Neuronal stem cell (in vitro differentiated cells): ENCODE measurements at regions not wholly inside any gene's neighbourhood (a gene's known extent, or its start where the extent isn't known, plus 50 kb on each side); places are given as distances from the start of the nearest gene placed in this dataset.

Experiments
- DNase-seq: peaks from one replicate; pipeline ENCODE4 v3.0.0-alpha.2; 2013; ENCODE audit warnings: low spot score
- H2AFZ ChIP-seq: one replicate; pipeline ENCODE4 v1.6.1; 2013; ENCODE audit warnings: mild to moderate bottlenecking, low read length, inconsistent platforms
- H2AK5ac ChIP-seq: 2 replicates; pipeline ENCODE4 v1.6.1; 2013; ENCODE audit warnings: low read depth, mild to moderate bottlenecking, inconsistent platforms, low read length, moderate library complexity, mixed read lengths
- H2BK120ac ChIP-seq: 2 replicates; pipeline ENCODE4 v1.6.1; 2013; ENCODE audit warnings: low read depth, mild to moderate bottlenecking, inconsistent platforms, low read length, moderate library complexity, mixed read lengths
- H2BK12ac ChIP-seq: one replicate; pipeline ENCODE4 v1.6.1; 2013; ENCODE audit warnings: low read length, inconsistent platforms
- H2BK15ac ChIP-seq: 2 replicates; pipeline ENCODE4 v1.6.1; 2013; ENCODE audit warnings: mild to moderate bottlenecking, low read length, inconsistent platforms, mixed read lengths
- H2BK5ac ChIP-seq: one replicate; pipeline ENCODE4 v1.6.1; 2013; ENCODE audit warnings: inconsistent platforms, mild to moderate bottlenecking, low read length, moderate library complexity
- H3K14ac ChIP-seq: one replicate; pipeline ENCODE4 v1.6.1; 2013; ENCODE audit warnings: low read length, inconsistent platforms
- H3K18ac ChIP-seq: 2 replicates; pipeline ENCODE4 v1.6.1; 2013; ENCODE audit warnings: low read length, inconsistent platforms
- H3K23ac ChIP-seq: 2 replicates; pipeline ENCODE4 v1.6.1; 2013; ENCODE audit warnings: low read depth, mild to moderate bottlenecking, mixed read lengths, low read length, inconsistent platforms; ENCODE audit not compliant: poor library complexity
- H3K27ac ChIP-seq: replicated peaks from 3 replicates; pipeline ENCODE4 v1.5.1; 2013; ENCODE audit warnings: low read length, inconsistent platforms
- H3K27me3 ChIP-seq, 3 experiments: 2 replicates each; pipeline ENCODE4 v1.6.1; 2013; ENCODE audit warnings: low read length in 3 of 3, mild to moderate bottlenecking in 2 of 3, inconsistent platforms in 1 of 3, low read depth in 1 of 3, mixed read lengths in 1 of 3, moderate library complexity in 1 of 3; ENCODE audit not compliant: control insufficient read depth in 3 of 3, insufficient read depth in 3 of 3
- H3K36me3 ChIP-seq, 2 donors: replicated peaks in 1 of 2; 2 replicates each; pipeline ENCODE4 v1.6.1; 2013; ENCODE audit warnings: low read length in 2 of 2; ENCODE audit not compliant: control insufficient read depth in 2 of 2, insufficient read depth in 2 of 2
- H3K4ac ChIP-seq: 2 replicates; pipeline ENCODE4 v1.6.1; 2013; ENCODE audit warnings: inconsistent platforms, mild to moderate bottlenecking, low read length, moderate library complexity
- H3K4me1 ChIP-seq, 2 donors: 1 replicate in 1 of 2; 2 replicates in 1 of 2; pipeline ENCODE4 v1.6.1; 2013; ENCODE audit warnings: low read length in 2 of 2, low read depth in 1 of 2; ENCODE audit not compliant: control insufficient read depth in 2 of 2, insufficient read depth in 1 of 2
- H3K4me2 ChIP-seq: one replicate; pipeline ENCODE4 v1.6.1; 2013; ENCODE audit warnings: mild to moderate bottlenecking, low read length, inconsistent platforms; ENCODE audit not compliant: insufficient read depth, poor library complexity, severe bottlenecking
- H3K4me3 ChIP-seq, 2 donors: 2 replicates each; pipeline ENCODE4 v1.5.1; 2013; ENCODE audit warnings: low read length in 2 of 2, mild to moderate bottlenecking in 2 of 2, inconsistent platforms in 1 of 2, moderate library complexity in 1 of 2
- H3K79me1 ChIP-seq: one replicate; pipeline ENCODE4 v1.6.1; 2013; ENCODE audit warnings: low read depth, mild to moderate bottlenecking, inconsistent platforms, low read length, moderate library complexity
- H3K9ac ChIP-seq: one replicate; pipeline ENCODE4 v1.6.1; 2013; ENCODE audit warnings: mild to moderate bottlenecking, low read depth, low read length, inconsistent platforms; ENCODE audit not compliant: poor library complexity
- H3K9me3 ChIP-seq, 2 donors: replicated peaks in 1 of 2; 2 replicates each; pipeline versions ENCODE3 to v1.6.1; 2013; ENCODE audit warnings: low read length in 2 of 2, mild to moderate bottlenecking in 2 of 2, inconsistent platforms in 1 of 2, low read depth in 1 of 2, mixed read lengths in 1 of 2, moderate library complexity in 1 of 2; ENCODE audit not compliant: control insufficient read depth in 2 of 2, insufficient read depth in 1 of 2
- H4K8ac ChIP-seq: one replicate; pipeline ENCODE4 v1.6.1; 2013; ENCODE audit warnings: low read depth, mild to moderate bottlenecking, inconsistent platforms, low read length, moderate library complexity
- H4K91ac ChIP-seq: one replicate; pipeline ENCODE4 v1.6.1; 2013; ENCODE audit warnings: low read length, low read depth, mild to moderate bottlenecking, inconsistent platforms; ENCODE audit not compliant: poor library complexity
- WGBS, 2 donors: extraction: QIAGEN DNeasy Blood & Tissue Kit; methylation state at CpG; one replicate each; pipeline ENCODE4 v1.1.7; 2013; ENCODE audit warnings: missing lambda C conversion rate in 2 of 2, mixed read lengths in 1 of 2; ENCODE audit not compliant: insufficient read length in 2 of 2, insufficient replicate concordance in 1 of 2; ENCODE audit errors: extremely low coverage in 2 of 2; 5-methylcytosine and 5-hydroxymethylcytosine counted together

DNA sequence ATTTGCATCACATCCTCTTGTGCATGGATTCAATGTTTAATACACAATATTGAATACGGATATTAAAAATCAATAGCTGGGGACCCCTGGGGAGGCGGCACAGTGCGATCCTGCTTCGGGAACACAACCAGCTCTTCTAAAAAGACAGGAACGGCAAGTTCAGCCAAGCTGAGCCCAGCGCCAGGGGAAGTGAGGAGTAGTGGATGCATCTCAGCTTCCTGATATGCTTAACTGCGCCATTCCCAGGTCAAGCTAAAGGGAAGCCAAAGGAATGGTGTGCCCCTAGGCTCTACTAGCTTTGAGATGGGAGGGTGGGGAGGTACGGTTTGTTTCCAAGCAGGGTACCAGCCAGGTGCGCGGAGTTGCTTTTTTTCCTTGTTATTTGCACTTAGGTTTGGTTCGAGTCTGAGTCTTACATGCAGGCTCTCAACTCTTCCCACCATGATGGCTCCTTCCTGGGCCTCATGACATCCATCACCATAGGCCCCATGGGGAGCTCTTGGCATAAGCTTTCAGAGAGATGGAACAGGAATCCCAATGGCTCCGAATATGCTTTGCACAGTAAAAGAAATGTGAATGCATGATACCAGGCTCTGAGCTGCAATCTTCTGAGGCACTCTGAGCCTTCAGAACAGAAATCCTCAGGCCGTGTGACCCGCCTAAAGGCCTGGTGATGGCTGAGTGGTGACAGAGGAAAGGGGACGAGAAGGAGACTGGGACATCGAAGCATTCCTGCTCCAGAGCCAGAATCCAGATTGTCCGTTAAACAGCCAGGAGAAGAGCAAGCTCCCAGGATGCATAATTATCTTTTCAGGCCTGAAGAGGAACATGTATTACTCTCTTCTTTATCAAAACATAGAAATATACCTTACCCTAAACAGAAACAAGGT is 51.8 kb upstream of the BCOR start:
- H3K79me1 ChIP-seq = peaks cover 2% of the 10 kb centered on the region
- WGBS, 2 donors = no CpG with 5 or more reads among the region's 17 CpGs
- H3K36me3 ChIP-seq = no peaks in the 10 kb centered on the region
- no peak overlapping the region for H4K91ac ChIP-seq
- no peak overlapping the region for H2AK5ac ChIP-seq
- no peak overlapping the region for H2BK12ac ChIP-seq
- H3K27me3 ChIP-seq = peaks cover 0 to 42% (median 0%) of the 10 kb centered on the region in 3 experiments
- H3K9ac ChIP-seq = no peak overlapping the region
- no peak overlapping the region for H2BK5ac ChIP-seq
- H3K18ac ChIP-seq = no peak overlapping the region
- no peak overlapping the region for H3K27ac ChIP-seq
- no peak overlapping the region for H2BK15ac ChIP-seq
- no peak for DNase-seq
- H3K9me3 ChIP-seq = no peaks in the 10 kb centered on the region
- H3K4ac ChIP-seq = no peak overlapping the region
- H3K4me2 ChIP-seq = no peak overlapping the region
- no peak overlapping the region for H3K23ac ChIP-seq
- peaks cover 9 to 17% of the 10 kb centered on the region in 2 donors for H3K4me1 ChIP-seq
- no peak overlapping the region for H2BK120ac ChIP-seq
- H2AFZ ChIP-seq = peak overlapping the region; percentile 73
- H4K8ac ChIP-seq = no peak overlapping the region
- H3K4me3 ChIP-seq = no peak overlapping the region
- H3K14ac ChIP-seq = no peak overlapping the region

DNA sequence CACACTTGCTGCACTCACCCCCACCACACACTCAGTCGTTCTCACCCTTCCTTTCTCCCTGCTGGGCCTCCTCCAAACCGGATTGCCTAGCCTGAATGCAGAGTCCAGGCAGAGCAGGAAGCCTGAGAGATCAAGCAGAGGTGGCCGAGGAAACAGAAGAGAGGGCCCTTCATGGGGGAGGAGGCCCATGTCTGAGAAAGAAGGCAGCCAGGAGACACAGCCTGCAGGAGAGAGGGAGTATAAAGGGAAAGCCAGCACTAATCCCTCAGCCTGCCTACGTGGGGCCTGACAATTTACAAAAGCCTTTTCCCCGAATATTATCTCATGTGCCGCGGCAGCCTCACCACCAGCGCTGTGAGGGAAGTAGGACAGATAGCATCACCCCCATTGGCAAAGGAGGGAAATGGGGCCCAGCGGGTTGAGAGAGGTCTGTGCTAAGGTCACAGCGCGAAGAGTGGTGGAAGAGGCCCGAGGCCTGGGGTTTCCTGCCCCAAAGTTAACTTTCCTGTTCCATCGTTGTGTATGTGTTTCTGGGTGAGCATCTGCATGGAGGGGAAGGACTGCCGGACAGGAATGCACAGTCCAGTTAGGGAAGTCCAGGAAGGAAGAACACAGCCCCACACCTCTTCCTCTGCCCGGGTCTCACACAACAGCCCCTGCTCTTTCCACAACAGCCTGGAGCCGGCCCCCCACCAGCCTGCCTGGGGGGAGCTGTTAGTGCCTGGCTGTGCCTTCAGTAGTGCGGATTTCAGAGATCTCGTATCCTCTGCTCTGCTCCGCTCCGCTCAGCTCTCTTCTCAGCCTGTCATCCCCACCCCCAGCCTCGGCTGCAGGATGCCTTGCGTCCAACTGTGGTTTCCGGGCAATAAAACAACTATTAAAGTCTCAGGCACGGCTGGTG is 50.9 kb upstream of the BCOR start:
- no peaks in the 10 kb centered on the region for H3K36me3 ChIP-seq
- peak overlapping the region; percentile 60 for H3K9ac ChIP-seq
- H3K4me3 ChIP-seq = no peak overlapping the region
- no peak for DNase-seq
- H4K8ac ChIP-seq = no peak overlapping the region
- no peak overlapping the region for H2BK12ac ChIP-seq
- peak overlapping the region; percentile 18 for H3K4me2 ChIP-seq
- no peak overlapping the region for H3K27ac ChIP-seq
- H3K18ac ChIP-seq = peak overlapping the region; percentile 80
- no peak overlapping the region for H2BK5ac ChIP-seq
- H4K91ac ChIP-seq = no peak overlapping the region
- peaks cover under 1% of the 10 kb centered on the region for H3K79me1 ChIP-seq
- H3K9me3 ChIP-seq = no peaks in the 10 kb centered on the region
- H2AFZ ChIP-seq = peak overlapping the region; percentile 73
- H3K4ac ChIP-seq = no peak overlapping the region
- peaks cover 0 to 42% (median 0%) of the 10 kb centered on the region in 3 experiments for H3K27me3 ChIP-seq
- H2BK15ac ChIP-seq = no peak overlapping the region
- no peak overlapping the region for H2AK5ac ChIP-seq
- no CpG with 5 or more reads among the region's 24 CpGs for WGBS, 2 donors
- H3K23ac ChIP-seq = peak overlapping the region; percentile 10
- no peak overlapping the region for H3K14ac ChIP-seq
- H3K4me1 ChIP-seq = peaks cover 9 to 17% of the 10 kb centered on the region in 2 donors
- no peak overlapping the region for H2BK120ac ChIP-seq

DNA sequence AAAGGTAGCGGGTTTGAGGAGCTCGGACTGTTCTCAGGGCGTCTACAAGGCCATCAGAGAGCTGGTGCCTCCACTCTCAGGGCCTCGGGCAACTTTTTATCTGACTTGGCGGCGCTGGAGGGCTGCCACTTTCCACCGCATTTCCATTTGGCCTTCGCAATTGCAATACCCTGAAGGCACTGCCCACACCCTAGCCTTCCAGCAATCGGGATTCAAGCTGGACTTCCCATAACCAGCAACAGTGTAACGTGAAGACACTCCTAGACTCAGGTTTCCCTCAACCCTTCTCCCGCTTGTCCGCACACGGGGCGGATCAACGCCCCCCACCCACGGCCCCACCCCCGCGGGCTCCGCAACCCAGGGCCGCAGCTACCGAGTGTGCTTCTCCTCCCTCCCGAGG is 50.2 kb upstream of the BCOR start:
- WGBS, 2 donors = no CpG with 5 or more reads among the region's 22 CpGs

More for the DNA sequence above, 50.2 kb upstream of the BCOR start:
- Histone ChIP-seq H3K27ac (no peak overlapping the region), H3K4ac (no peak overlapping the region), H3K36me3 (no peaks in the 10 kb centered on the region), H2BK12ac (no peak overlapping the region), H3K4me3 (no peak overlapping the region), H2AK5ac (peak overlapping the region; percentile 53), H3K9me3 (no peaks in the 10 kb centered on the region), H3K4me1 (peaks cover 9 to 17% of the 10 kb centered on the region in 2 donors), H2BK120ac (no peak overlapping the region), H3K9ac (peak overlapping the region; percentile 60), H2BK15ac (peak overlapping the region; percentile 26), H3K14ac (no peak overlapping the region), H3K4me2 (peak overlapping the region; percentile 18), H3K27me3 (peaks cover 0 to 40% (median 0%) of the 10 kb centered on the region in 3 experiments), H3K23ac (no peak overlapping the region), H2BK5ac (no peak overlapping the region), H3K18ac (peak overlapping the region; percentile 57), H4K8ac (no peak overlapping the region), H3K79me1 (no peaks in the 10 kb centered on the region), H4K91ac (no peak overlapping the region), H2AFZ (peak overlapping the region; percentile 73)
- DNase-seq = no peak
